A673 (cell line): ENCODE measurements at regions not wholly inside any gene's neighbourhood (a gene's known extent, or its start where the extent isn't known, plus 50 kb on each side); places are given as distances from the start of the nearest gene placed in this dataset.
"Not testable (repeated sequence)": the region's sequence is repeated elsewhere in the genome, so short reads cannot be mapped to it uniquely, and the experiment has no call there.

Experiments used
- EZH2 ChIP-seq: fragments of 200-600 bp; sonication (generic); IDR thresholded peaks from 2 replicates; pipeline ENCODE4 v1.6.1; 2017; ENCODE audit warnings: borderline replicate concordance, low read depth, mild to moderate bottlenecking, mixed read lengths, antibody characterized with exemption, low read length; ENCODE audit not compliant: poor library complexity, severe bottlenecking
- TF ChIP-seq, protein P1 (sequence below): fragments of 300-800, 200-600 bp; sonication (generic); conservative IDR thresholded peaks from 2 replicates; pipeline ENCODE4 v1.5.1; 2017; ENCODE audit warnings: low read depth, mild to moderate bottlenecking, antibody characterized with exemption, low read length, moderate library complexity, mixed read lengths

GRCh38 chr2:121853149-121853548 lies 97.7 kb downstream of the TSN start:
- TF ChIP-seq, protein P1, sequence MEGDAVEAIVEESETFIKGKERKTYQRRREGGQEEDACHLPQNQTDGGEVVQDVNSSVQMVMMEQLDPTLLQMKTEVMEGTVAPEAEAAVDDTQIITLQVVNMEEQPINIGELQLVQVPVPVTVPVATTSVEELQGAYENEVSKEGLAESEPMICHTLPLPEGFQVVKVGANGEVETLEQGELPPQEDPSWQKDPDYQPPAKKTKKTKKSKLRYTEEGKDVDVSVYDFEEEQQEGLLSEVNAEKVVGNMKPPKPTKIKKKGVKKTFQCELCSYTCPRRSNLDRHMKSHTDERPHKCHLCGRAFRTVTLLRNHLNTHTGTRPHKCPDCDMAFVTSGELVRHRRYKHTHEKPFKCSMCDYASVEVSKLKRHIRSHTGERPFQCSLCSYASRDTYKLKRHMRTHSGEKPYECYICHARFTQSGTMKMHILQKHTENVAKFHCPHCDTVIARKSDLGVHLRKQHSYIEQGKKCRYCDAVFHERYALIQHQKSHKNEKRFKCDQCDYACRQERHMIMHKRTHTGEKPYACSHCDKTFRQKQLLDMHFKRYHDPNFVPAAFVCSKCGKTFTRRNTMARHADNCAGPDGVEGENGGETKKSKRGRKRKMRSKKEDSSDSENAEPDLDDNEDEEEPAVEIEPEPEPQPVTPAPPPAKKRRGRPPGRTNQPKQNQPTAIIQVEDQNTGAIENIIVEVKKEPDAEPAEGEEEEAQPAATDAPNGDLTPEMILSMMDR = not testable (repeated sequence)
- not testable (repeated sequence) for TF ChIP-seq EZH2
